Fibroblast of villous mesenchyme (primary cell): ENCODE measurements at regions not wholly inside any gene's neighbourhood (a gene's known extent, or its start where the extent isn't known, plus 50 kb on each side); places are given as distances from the start of the nearest gene placed in this dataset.

Experiments
- DNase-seq: peaks from one replicate; pipeline ENCODE4 v3.0.0-alpha.2; 2010; ENCODE audit warnings: low read depth
- H3K4me3 ChIP-seq: 2 replicates; pipeline ENCODE4 v1.5.1; 2011; ENCODE audit warnings: low read depth, mild to moderate bottlenecking, low read length
- CTCF ChIP-seq: IDR thresholded peaks from 2 replicates; pipeline ENCODE4 v1.5.1; 2012; ENCODE audit warnings: low read depth, mild to moderate bottlenecking, low read length; ENCODE audit not compliant: insufficient read depth

- DNase-seq, result no peak
- H3K4me3 ChIP-seq, result no peak overlapping the region
- TF ChIP-seq CTCF, result no peak
These were observed 385.1 kb downstream of the PPP1R2C start for GRCh38 chrX:42392846-42393245.

- TF ChIP-seq CTCF, result no peak
- H3K4me3 ChIP-seq, result no peak overlapping the region
- no peak for DNase-seq
These were observed 391.3 kb downstream of the PPP1R2C start for GRCh38 chrX:42386681-42387080.

GRCh38 chrX:42385730-42386129 is 392.2 kb downstream of the PPP1R2C start:
- no peak for TF ChIP-seq CTCF
- DNase-seq, result no peak
- H3K4me3 ChIP-seq, result no peak overlapping the region

- no peak for TF ChIP-seq CTCF
These were observed 393.0 kb downstream of the PPP1R2C start for GRCh38 chrX:42384956-42385355.

GRCh38 chrX:42378857-42379256 is 399.1 kb downstream of the PPP1R2C start:
- no peak overlapping the region for H3K4me3 ChIP-seq
- no peak for TF ChIP-seq CTCF
- no peak for DNase-seq

More at GRCh38 chrX:42384956-42385355, 393.0 kb downstream of the PPP1R2C start:
- DNase-seq, result no peak
- no peak overlapping the region for H3K4me3 ChIP-seq

- no peak overlapping the region for H3K4me3 ChIP-seq
- no peak for DNase-seq
- TF ChIP-seq CTCF, result no peak
These were observed 402.9 kb downstream of the PPP1R2C start for GRCh38 chrX:42375086-42375485.

GRCh38 chrX:42366181-42366580 is 411.8 kb downstream of the PPP1R2C start:
- DNase-seq, result no peak
- H3K4me3 ChIP-seq, result no peak overlapping the region
- no peak for TF ChIP-seq CTCF
